Prostate gland (tissue), 2 donors: ENCODE measurements at regions not wholly inside any gene's neighbourhood (a gene's known extent, or its start where the extent isn't known, plus 50 kb on each side); places are given as distances from the start of the nearest gene placed in this dataset.

Experiments
- POLR2A ChIP-seq: fragments of 450-650 bp; IDR thresholded peaks from one replicate; pipeline ENCODE4 v1.6.1; 2016; ENCODE audit warnings: antibody characterized with exemption, mild to moderate bottlenecking
- POLR2AphosphoS5 ChIP-seq: sonication (generic); formaldehyde crosslinking; IDR thresholded peaks from one replicate; pipeline ENCODE4 v1.6.1; 2017; ENCODE audit warnings: antibody characterized with exemption
- TF ChIP-seq, protein P1 (sequence below), 4 experiments: fragments of 200-600 bp in 2 of 4; fragments of 450-650 bp in 2 of 4; sonication (generic) in 2 of 4; IDR thresholded peaks; 1 replicate in 3 of 4; 2 replicates in 1 of 4; pipeline ENCODE4 v1.5.1; 2016 to 2019; ENCODE audit warnings: antibody characterized with exemption in 4 of 4, mild to moderate bottlenecking in 2 of 4, moderate library complexity in 2 of 4

DNA sequence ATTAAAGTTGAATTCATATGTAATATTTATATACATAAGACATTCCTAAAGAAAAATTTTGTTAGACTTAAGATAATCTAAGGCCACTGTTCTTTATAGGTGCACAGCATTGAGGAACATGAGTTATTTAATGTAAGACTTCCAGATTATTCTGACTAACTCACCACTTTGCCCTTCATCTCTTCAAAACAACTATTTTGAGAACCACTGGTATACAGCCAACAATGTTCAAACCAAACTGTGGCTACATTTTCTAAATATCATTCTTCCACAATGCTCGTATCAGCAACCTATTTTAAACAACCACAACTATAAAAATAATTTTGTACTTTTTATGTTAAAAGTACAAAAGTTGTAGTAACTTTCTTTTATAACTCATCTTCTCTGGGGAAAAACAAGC, 199.8 kb upstream of the ALCAM start:
- TF ChIP-seq, protein P1, sequence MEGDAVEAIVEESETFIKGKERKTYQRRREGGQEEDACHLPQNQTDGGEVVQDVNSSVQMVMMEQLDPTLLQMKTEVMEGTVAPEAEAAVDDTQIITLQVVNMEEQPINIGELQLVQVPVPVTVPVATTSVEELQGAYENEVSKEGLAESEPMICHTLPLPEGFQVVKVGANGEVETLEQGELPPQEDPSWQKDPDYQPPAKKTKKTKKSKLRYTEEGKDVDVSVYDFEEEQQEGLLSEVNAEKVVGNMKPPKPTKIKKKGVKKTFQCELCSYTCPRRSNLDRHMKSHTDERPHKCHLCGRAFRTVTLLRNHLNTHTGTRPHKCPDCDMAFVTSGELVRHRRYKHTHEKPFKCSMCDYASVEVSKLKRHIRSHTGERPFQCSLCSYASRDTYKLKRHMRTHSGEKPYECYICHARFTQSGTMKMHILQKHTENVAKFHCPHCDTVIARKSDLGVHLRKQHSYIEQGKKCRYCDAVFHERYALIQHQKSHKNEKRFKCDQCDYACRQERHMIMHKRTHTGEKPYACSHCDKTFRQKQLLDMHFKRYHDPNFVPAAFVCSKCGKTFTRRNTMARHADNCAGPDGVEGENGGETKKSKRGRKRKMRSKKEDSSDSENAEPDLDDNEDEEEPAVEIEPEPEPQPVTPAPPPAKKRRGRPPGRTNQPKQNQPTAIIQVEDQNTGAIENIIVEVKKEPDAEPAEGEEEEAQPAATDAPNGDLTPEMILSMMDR (IDR thresholded peaks at IDR 0.05): no peak
- TF ChIP-seq POLR2AphosphoS5: no peak
- no peak for TF ChIP-seq POLR2A
